Hematopoietic multipotent progenitor cell treated with erythropoietin and hydrocortisone succinate and interleukin-3 and kit ligand, for 17 days (in vitro differentiated cells): ENCODE measurements at regions not wholly inside any gene's neighbourhood (a gene's known extent, or its start where the extent isn't known, plus 50 kb on each side); places are given as distances from the start of the nearest gene placed in this dataset.

Source experiments
- DNase-seq: peaks from one replicate; pipeline ENCODE4 v3.0.0-alpha.2; 2015; ENCODE audit warnings: low spot score

GRCh38 chr2:145635706-145636427, 1115.9 kb upstream of the ZEB2 start:
- no peak for DNase-seq

- no peak for DNase-seq
Measured at GRCh38 chr2:145631561-145631960, 1111.6 kb upstream of the ZEB2 start.

GRCh38 chr2:145626301-145626700, 1106.4 kb upstream of the ZEB2 start:
- no peak for DNase-seq

- DNase-seq = no peak
Measured at GRCh38 chr2:145625111-145625510, 1105.2 kb upstream of the ZEB2 start.

GRCh38 chr2:145623136-145623535, 1103.2 kb upstream of the ZEB2 start:
- no peak for DNase-seq

GRCh38 chr2:145622285-145622684, 1102.4 kb upstream of the ZEB2 start:
- no peak for DNase-seq

GRCh38 chr2:145617906-145618305, 1098.0 kb upstream of the ZEB2 start:
- no peak for DNase-seq

GRCh38 chr2:145617420-145617819, 1097.5 kb upstream of the ZEB2 start:
- no peak for DNase-seq

- DNase-seq = no peak
Measured at GRCh38 chr2:145615626-145616025, 1095.7 kb upstream of the ZEB2 start.

- no peak for DNase-seq
Measured at GRCh38 chr2:145609951-145610350, 1090.0 kb upstream of the ZEB2 start.

GRCh38 chr2:145601361-145601925, 1081.5 kb upstream of the ZEB2 start:
- DNase-seq = no peak

- no peak for DNase-seq
Measured at GRCh38 chr2:145600811-145601210, 1080.9 kb upstream of the ZEB2 start.

GRCh38 chr2:145599756-145600155, 1079.8 kb upstream of the ZEB2 start:
- no peak for DNase-seq

- DNase-seq = no peak
Measured at GRCh38 chr2:145598434-145598833, 1078.5 kb upstream of the ZEB2 start.

GRCh38 chr2:145597809-145598208, 1077.9 kb upstream of the ZEB2 start:
- no peak for DNase-seq

GRCh38 chr2:145597006-145597405, 1077.1 kb upstream of the ZEB2 start:
- DNase-seq = no peak

GRCh38 chr2:145596416-145596815, 1076.5 kb upstream of the ZEB2 start:
- no peak for DNase-seq

- no peak for DNase-seq
Measured at GRCh38 chr2:145595296-145595695, 1075.4 kb upstream of the ZEB2 start.

GRCh38 chr2:145593991-145594614, 1074.2 kb upstream of the ZEB2 start:
- no peak for DNase-seq

GRCh38 chr2:145593280-145593679, 1073.4 kb upstream of the ZEB2 start:
- no peak for DNase-seq

GRCh38 chr2:145592361-145592760, 1072.4 kb upstream of the ZEB2 start:
- no peak for DNase-seq

GRCh38 chr2:145591109-145591809, 1071.3 kb upstream of the ZEB2 start:
- no peak for DNase-seq

- no peak for DNase-seq
Measured at GRCh38 chr2:145587922-145588321, 1068.0 kb upstream of the ZEB2 start.
